WTC11 (cell line): ENCODE measurements at regions not wholly inside any gene's neighbourhood (a gene's known extent, or its start where the extent isn't known, plus 50 kb on each side); places are given as distances from the start of the nearest gene placed in this dataset.

Experiments used
- CTCF ChIP-seq: fragments of 200-600 bp; IDR thresholded peaks from 2 replicates; pipeline ENCODE4 v1.8.0; 2022; ENCODE audit warnings: antibody characterized with exemption
- HMGXB4 ChIP-seq: sonication (generic); formaldehyde crosslinking; IDR thresholded peaks from 2 replicates; pipeline ENCODE4 v1.8.1; 2023; ENCODE audit warnings: mild to moderate bottlenecking, moderate library complexity, missing genetic modification reagents
- JUN ChIP-seq: sonication (generic); formaldehyde crosslinking; IDR thresholded peaks from 2 replicates; pipeline ENCODE4 v1.8.0; 2023; ENCODE audit warnings: mild to moderate bottlenecking, missing genetic modification reagents
- NR2C2 ChIP-seq: sonication (generic); formaldehyde crosslinking; IDR thresholded peaks from 2 replicates; pipeline ENCODE4 v1.8.0; 2022; ENCODE audit warnings: mild to moderate bottlenecking, missing genetic modification reagents
- USF1 ChIP-seq: sonication (generic); formaldehyde crosslinking; IDR thresholded peaks from 2 replicates; pipeline ENCODE4 v1.8.0; 2022; ENCODE audit warnings: mild to moderate bottlenecking, missing genetic modification reagents

GRCh38 chr14:41299924-41300323 lies 306.8 kb upstream of the LRFN5 start:
- TF ChIP-seq NR2C2 (CRISPR knock-in tag) (no peak), USF1 (CRISPR knock-in tag) (no peak), CTCF (peak; percentile 20; the same call in 1 of the 2 replicates), JUN (CRISPR knock-in tag) (no peak), HMGXB4 (CRISPR knock-in tag) (no peak)
